Mucosa of stomach (tissue), 1 donor: ENCODE measurements at regions not wholly inside any gene's neighbourhood (a gene's known extent, or its start where the extent isn't known, plus 50 kb on each side); places are given as distances from the start of the nearest gene placed in this dataset.

Experiments used
- H3K27me3 ChIP-seq: one replicate; pipeline ENCODE4 v1.7.0; 2013; ENCODE audit warnings: mild to moderate bottlenecking, low read length; ENCODE audit not compliant: control insufficient read depth, insufficient read depth
- H3K36me3 ChIP-seq: one replicate; pipeline ENCODE4 v1.7.0; 2013; ENCODE audit warnings: low read length; ENCODE audit not compliant: control insufficient read depth, insufficient read depth
- H3K4me1 ChIP-seq: one replicate; pipeline ENCODE4 v1.7.0; 2013; ENCODE audit warnings: mild to moderate bottlenecking, low read length; ENCODE audit not compliant: control insufficient read depth, insufficient read depth
- H3K4me3 ChIP-seq: one replicate; pipeline ENCODE4 v1.7.0; 2013; ENCODE audit warnings: low read length
- H3K9ac ChIP-seq: one replicate; pipeline ENCODE4 v1.7.0; 2013; ENCODE audit warnings: mild to moderate bottlenecking, low read length, moderate library complexity
- H3K9me3 ChIP-seq: one replicate; pipeline ENCODE4 v1.7.0; 2013; ENCODE audit warnings: mild to moderate bottlenecking, low read length, moderate library complexity; ENCODE audit not compliant: control insufficient read depth
- donor health status: Pancreatic carcinoma.

DNA sequence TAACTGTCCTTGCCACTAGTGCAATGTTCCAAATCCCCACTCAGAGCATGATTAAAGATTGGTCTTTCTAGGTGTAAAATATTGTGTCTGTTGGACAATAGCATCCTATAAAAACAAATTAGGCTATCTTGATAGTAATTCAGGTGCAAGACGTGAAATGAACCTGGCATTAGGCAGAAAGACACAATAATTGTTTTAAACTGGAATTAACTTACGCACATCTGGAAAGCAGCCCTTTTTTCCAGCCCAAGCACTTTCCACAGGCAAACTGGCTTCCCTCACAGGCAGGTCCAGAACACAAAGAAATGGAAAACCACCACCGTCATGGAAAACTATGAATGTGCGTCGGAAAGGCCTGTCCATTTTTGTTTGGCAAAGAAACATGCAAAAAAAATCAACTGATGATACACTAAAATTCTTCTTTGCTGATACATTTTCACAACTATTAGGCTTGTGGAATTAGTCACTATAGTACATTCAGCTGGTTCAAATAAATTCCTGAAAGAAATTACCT, 474.7 kb upstream of the IL12A start:
- H3K27me3 ChIP-seq = no peaks in the 10 kb centered on the region
- H3K9me3 ChIP-seq = no peaks in the 10 kb centered on the region
- H3K4me3 ChIP-seq = no peak overlapping the region
- no peaks in the 10 kb centered on the region for H3K4me1 ChIP-seq
- H3K9ac ChIP-seq = no peak overlapping the region
- H3K36me3 ChIP-seq = no peaks in the 10 kb centered on the region

DNA sequence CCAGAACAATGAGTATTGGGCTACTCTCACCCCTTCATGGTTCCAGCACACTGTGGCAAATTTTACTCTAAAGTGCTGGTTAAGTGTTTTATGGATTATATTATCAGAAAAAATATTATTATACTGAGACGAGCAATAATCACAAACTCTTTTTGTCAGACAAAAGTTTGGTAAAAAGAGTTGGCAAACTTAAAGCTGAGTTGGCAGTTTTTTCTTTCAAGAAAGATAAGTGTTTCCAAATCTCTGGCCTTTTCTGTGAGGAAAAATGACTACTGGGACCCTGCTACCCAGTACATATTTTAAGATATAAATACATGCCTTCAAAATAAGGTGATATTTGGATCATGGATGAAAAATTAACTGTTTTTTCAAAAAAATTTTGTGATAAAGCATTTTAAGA, 471.5 kb upstream of the IL12A start:
- Histone ChIP-seq H3K36me3 (no peaks in the 10 kb centered on the region), H3K4me3 (no peak overlapping the region), H3K9me3 (no peaks in the 10 kb centered on the region), H3K9ac (no peak overlapping the region), H3K4me1 (no peaks in the 10 kb centered on the region), H3K27me3 (no peaks in the 10 kb centered on the region)

- Histone ChIP-seq H3K4me1 (no peaks in the 10 kb centered on the region), H3K9me3 (no peaks in the 10 kb centered on the region), H3K4me3 (no peak overlapping the region), H3K27me3 (no peaks in the 10 kb centered on the region), H3K36me3 (no peaks in the 10 kb centered on the region), H3K9ac (no peak overlapping the region)
Observed at GRCh38 chr3:159520638-159521037, 468.0 kb upstream of the IL12A start.

DNA sequence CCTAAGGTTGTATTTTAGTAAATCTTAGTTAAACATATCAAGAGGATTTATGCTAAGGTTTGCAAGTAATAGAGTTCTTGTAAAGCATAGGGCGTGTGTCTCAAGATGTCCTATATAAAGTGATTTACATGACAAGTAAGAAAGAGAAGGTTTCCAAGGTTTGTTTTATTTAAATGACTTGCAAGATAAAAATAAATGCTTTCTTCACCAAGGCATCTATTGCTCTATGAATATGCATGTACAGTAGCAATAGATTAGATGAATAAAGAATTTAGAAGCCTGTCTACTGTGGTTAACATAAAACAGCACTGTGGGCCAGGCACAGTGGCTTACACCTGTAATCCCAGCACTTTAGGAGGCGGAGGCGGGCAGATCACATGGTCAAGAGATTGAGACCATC, 466.4 kb upstream of the IL12A start:
- no peaks in the 10 kb centered on the region for H3K9me3 ChIP-seq

DNA sequence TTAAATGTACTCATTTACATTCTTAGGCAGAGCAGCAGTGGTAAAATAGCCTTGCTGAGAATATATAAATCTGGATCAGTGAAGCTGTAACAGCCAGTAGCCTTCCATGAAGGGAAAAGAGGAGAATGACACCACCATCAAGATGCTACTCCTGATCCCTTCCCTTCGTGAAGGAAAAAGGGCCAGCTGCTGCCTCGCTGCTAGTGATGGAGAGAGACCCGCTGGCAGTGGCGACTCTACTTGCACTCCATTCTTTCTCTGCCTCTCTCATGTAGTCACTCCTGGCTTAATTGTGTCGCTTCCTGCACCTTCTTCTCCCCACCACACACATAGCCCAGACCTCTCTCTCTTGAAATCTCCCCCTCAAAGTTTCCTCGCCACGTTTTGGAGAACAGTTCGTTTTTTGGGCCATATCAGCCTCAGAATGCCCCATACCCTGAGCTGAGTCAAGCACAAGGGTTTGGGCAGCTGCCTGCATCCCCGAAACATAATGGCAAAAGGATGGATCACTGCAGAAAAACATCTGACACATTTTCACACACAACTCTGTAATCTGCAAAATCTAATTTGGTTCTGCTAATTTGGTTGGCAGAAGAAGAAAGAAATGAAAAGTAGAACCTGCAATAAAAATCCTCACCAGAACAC, 460.3 kb upstream of the IL12A start:
- Histone ChIP-seq H3K4me3 (no peak overlapping the region), H3K9me3 (no peaks in the 10 kb centered on the region), H3K27me3 (no peaks in the 10 kb centered on the region), H3K4me1 (no peaks in the 10 kb centered on the region), H3K36me3 (no peaks in the 10 kb centered on the region), H3K9ac (no peak overlapping the region)

More for the DNA sequence above, 466.4 kb upstream of the IL12A start:
- Histone ChIP-seq H3K27me3 (no peaks in the 10 kb centered on the region), H3K4me1 (no peaks in the 10 kb centered on the region), H3K4me3 (no peak overlapping the region), H3K9ac (no peak overlapping the region), H3K36me3 (no peaks in the 10 kb centered on the region)

DNA sequence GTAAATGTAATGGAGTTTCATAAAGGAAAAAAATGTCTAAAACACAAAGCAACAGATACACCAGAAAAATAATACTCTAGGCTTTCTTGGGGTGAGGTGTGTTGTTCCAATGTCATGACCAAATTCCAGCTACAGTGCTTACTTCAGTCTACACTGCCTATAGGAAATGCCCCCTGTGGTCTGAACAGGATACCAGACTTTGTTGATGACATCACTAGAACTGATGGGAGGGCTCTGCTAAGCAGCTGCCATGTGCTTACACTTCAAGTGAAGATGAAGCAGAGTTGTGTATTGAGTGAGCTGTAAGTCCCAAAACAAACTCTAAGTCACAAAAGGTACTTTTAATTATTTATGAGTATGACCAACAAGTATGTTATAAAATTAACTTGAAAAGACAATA, 456.1 kb upstream of the IL12A start:
- H3K27me3 ChIP-seq = no peaks in the 10 kb centered on the region
- no peak overlapping the region for H3K4me3 ChIP-seq
- H3K36me3 ChIP-seq = no peaks in the 10 kb centered on the region
- H3K4me1 ChIP-seq = no peaks in the 10 kb centered on the region
- no peak overlapping the region for H3K9ac ChIP-seq
- no peaks in the 10 kb centered on the region for H3K9me3 ChIP-seq

- Histone ChIP-seq H3K36me3 (no peaks in the 10 kb centered on the region), H3K4me3 (no peak overlapping the region), H3K27me3 (no peaks in the 10 kb centered on the region), H3K9me3 (no peaks in the 10 kb centered on the region), H3K9ac (no peak overlapping the region), H3K4me1 (no peaks in the 10 kb centered on the region)
Observed at GRCh38 chr3:159534496-159534895, 454.1 kb upstream of the IL12A start.

- no peaks in the 10 kb centered on the region for H3K9me3 ChIP-seq
Observed at GRCh38 chr3:159536876-159537275, 451.8 kb upstream of the IL12A start.

DNA sequence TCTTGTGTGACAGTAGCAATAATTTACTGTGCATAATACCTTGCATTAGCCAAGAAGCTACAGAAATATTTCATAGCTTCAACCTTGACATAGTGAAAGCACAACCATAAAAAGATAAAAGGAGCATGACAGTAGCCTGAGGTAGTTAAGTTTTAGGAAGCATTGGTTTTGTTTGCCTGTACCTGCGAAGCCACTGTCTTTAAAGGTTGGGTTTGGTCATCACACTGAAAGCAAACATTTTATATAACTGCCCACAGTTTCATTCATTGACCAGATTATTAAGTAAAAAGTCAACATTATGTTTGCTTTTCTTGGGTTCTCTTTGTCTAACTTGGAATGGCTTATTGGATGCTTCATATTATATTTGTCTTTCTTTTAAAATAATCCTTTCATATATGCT, 450.1 kb upstream of the IL12A start:
- Histone ChIP-seq H3K36me3 (no peaks in the 10 kb centered on the region), H3K9me3 (no peaks in the 10 kb centered on the region), H3K4me3 (no peak overlapping the region), H3K4me1 (no peaks in the 10 kb centered on the region), H3K27me3 (no peaks in the 10 kb centered on the region), H3K9ac (no peak overlapping the region)

More at GRCh38 chr3:159536876-159537275, 451.8 kb upstream of the IL12A start:
- no peaks in the 10 kb centered on the region for H3K27me3 ChIP-seq
- H3K9ac ChIP-seq = no peak overlapping the region
- no peaks in the 10 kb centered on the region for H3K4me1 ChIP-seq
- no peaks in the 10 kb centered on the region for H3K36me3 ChIP-seq
- no peak overlapping the region for H3K4me3 ChIP-seq

DNA sequence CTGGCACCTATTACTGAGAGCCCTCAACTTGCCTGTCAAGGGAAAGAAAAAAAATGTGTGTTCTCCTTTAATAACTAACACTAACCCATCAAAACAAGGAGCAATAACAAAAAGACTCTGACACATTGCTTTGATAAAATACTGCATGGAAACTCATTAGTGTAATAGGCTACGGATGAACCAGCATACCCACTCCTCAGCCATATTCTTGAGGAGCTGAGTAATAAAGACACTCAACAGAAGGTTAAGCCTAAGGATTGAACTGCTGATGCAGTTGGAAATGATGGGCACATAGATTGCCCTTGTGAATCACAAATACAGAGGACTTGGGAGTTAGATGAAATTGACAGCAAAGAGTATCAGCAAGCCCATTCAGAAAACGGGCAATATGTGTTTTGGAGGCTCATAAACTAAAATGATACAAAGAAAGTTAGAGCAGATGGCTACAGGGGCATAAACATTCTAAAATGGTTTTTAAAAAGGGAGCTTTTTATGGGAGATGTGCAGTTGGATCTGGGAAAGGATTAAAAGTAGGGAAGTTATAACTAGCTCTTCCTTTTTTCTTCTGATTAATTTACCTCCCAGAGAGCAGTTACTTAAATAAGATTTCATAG, 447.6 kb upstream of the IL12A start:
- no peaks in the 10 kb centered on the region for H3K27me3 ChIP-seq
- H3K4me1 ChIP-seq = no peaks in the 10 kb centered on the region
- H3K9ac ChIP-seq = no peak overlapping the region
- H3K36me3 ChIP-seq = no peaks in the 10 kb centered on the region
- no peak overlapping the region for H3K4me3 ChIP-seq
- H3K9me3 ChIP-seq = no peaks in the 10 kb centered on the region

- no peaks in the 10 kb centered on the region for H3K9me3 ChIP-seq
- H3K9ac ChIP-seq = no peak overlapping the region
- no peaks in the 10 kb centered on the region for H3K36me3 ChIP-seq
- H3K4me3 ChIP-seq = no peak overlapping the region
- H3K27me3 ChIP-seq = no peaks in the 10 kb centered on the region
- H3K4me1 ChIP-seq = no peaks in the 10 kb centered on the region
Observed at GRCh38 chr3:159548675-159549335, 439.8 kb upstream of the IL12A start.

GRCh38 chr3:159555205-159555604, 433.4 kb upstream of the IL12A start:
- no peaks in the 10 kb centered on the region for H3K27me3 ChIP-seq
- no peak overlapping the region for H3K9ac ChIP-seq
- no peak overlapping the region for H3K4me3 ChIP-seq
- no peaks in the 10 kb centered on the region for H3K36me3 ChIP-seq
- H3K4me1 ChIP-seq = no peaks in the 10 kb centered on the region
- H3K9me3 ChIP-seq = no peaks in the 10 kb centered on the region
